ENCODE measurements at regions not wholly inside any gene's neighbourhood (a gene's known extent, or its start where the extent isn't known, plus 50 kb on each side); places are given as distances from the start of the nearest gene placed in this dataset.

DNA sequence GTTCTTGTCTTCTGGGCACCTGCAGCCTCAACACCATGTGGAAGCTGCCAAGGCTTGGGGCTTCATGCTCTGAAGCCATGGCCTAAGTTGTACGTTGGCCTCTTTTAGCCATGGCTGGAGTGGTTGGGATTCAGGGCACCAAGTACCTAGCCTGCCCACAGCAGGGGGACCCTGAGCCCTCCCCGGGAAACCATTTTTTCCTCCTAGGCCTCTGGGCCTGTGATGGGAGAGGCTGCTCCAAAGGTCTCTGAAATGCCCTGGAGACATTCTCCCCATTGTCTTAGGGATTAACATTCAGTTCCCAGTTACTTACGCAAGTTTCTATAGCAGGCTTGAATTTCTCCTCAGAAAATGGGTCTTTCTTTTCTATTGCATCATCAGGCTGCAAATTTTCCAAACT is 269.3 kb downstream of the NAP1L3 start:
- TF ChIP-seq, protein P1, sequence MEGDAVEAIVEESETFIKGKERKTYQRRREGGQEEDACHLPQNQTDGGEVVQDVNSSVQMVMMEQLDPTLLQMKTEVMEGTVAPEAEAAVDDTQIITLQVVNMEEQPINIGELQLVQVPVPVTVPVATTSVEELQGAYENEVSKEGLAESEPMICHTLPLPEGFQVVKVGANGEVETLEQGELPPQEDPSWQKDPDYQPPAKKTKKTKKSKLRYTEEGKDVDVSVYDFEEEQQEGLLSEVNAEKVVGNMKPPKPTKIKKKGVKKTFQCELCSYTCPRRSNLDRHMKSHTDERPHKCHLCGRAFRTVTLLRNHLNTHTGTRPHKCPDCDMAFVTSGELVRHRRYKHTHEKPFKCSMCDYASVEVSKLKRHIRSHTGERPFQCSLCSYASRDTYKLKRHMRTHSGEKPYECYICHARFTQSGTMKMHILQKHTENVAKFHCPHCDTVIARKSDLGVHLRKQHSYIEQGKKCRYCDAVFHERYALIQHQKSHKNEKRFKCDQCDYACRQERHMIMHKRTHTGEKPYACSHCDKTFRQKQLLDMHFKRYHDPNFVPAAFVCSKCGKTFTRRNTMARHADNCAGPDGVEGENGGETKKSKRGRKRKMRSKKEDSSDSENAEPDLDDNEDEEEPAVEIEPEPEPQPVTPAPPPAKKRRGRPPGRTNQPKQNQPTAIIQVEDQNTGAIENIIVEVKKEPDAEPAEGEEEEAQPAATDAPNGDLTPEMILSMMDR (IDR thresholded peaks at IDR 0.05) = no peak
- no peak for TF ChIP-seq POLR2A (IDR thresholded peaks at IDR 0.05)
